ENCODE measurements at regions not wholly inside any gene's neighbourhood (a gene's known extent, or its start where the extent isn't known, plus 50 kb on each side); places are given as distances from the start of the nearest gene placed in this dataset.

GRCh38 chr16:72234387-72234786, 62.4 kb upstream of the PMFBP1 start:
- Mint-ChIP-seq H3K27ac (no peak overlapping the region), H3K4me1 (no peaks in the 10 kb centered on the region), H3K27me3 (ENCODE audit: low read depth in 3 of 3) (no peaks in the 10 kb centered on the region), H3K9me3 (peaks cover 0 to 3% (median 0%) of the 10 kb centered on the region in 7 donors), H3K36me3 (no peaks in the 10 kb centered on the region), H3K4me3 (no peak overlapping the region)
- Histone ChIP-seq H3K4me2 (replicated peaks; ENCODE audit: extremely low read depth, low read length, poor library complexity, severe bottlenecking) (no peak overlapping the region), H4K20me1 (ENCODE audit: insufficient read depth, low read length) (no peaks in the 10 kb centered on the region), H3K9ac (ENCODE audit: insufficient read depth, low read length, poor library complexity, severe bottlenecking) (no peak overlapping the region), H2AFZ (ENCODE audit: insufficient read depth, low read depth, low read length, poor library complexity, severe bottlenecking) (no peak overlapping the region), H3K4me3 (replicated peaks in 1 of 3; ENCODE audit: low read depth in 2 of 3, low read length in 3 of 3) (no peak overlapping the region), H3K27ac (ENCODE audit: low read depth in 1 of 2, low read length in 2 of 2) (no peak overlapping the region), H3K4me1 (ENCODE audit: control insufficient read depth in 1 of 2, insufficient read depth in 2 of 2, low read length in 2 of 2) (no peaks in the 10 kb centered on the region), H3K27me3 (ENCODE audit: control insufficient read depth in 2 of 2, insufficient read depth in 2 of 2, low read length in 2 of 2) (no peaks in the 10 kb centered on the region), H3K36me3 (replicated peaks in 1 of 2; ENCODE audit: control insufficient read depth in 1 of 2, insufficient read depth in 2 of 2, low read length in 2 of 2) (no peaks in the 10 kb centered on the region), H3K79me2 (ENCODE audit: insufficient read depth, low read length) (no peaks in the 10 kb centered on the region), H3K9me3 (replicated peaks in 1 of 2; ENCODE audit: control insufficient read depth in 1 of 2, insufficient read depth in 1 of 2, low read length in 2 of 2) (no peaks in the 10 kb centered on the region)
- intact Hi-C loops (cut with micrococcal nuclease) = loop anchor here (10.0 kb wide), 1 partner anchor 110 kb away; no protein-coding TSS in a partner anchor
- TF ChIP-seq CTCF (IDR thresholded peaks at IDR 0.05) = no peak
- WGBS (ENCODE audit: insufficient coverage) = 100% methylated on average over 2 of the region's 5 CpGs
- DNase-seq = no peak

GRCh38 chr16:72228014-72228413, 56.1 kb upstream of the PMFBP1 start:
- Mint-ChIP-seq H3K9me3 (peaks cover 0 to 3% (median 0%) of the 10 kb centered on the region in 7 donors), H3K4me1 (peaks cover 5% of the 10 kb centered on the region), H3K27me3 (ENCODE audit: low read depth in 3 of 3) (no peaks in the 10 kb centered on the region), H3K36me3 (no peaks in the 10 kb centered on the region), H3K27ac (no peak overlapping the region), H3K4me3 (no peak overlapping the region)
- H3K36me3 ChIP-seq (replicated peaks in 1 of 2; ENCODE audit: control insufficient read depth in 1 of 2, insufficient read depth in 2 of 2, low read length in 2 of 2) = no peaks in the 10 kb centered on the region
- TF ChIP-seq CTCF (IDR thresholded peaks at IDR 0.05) = no peak
- no peak overlapping the region for H2AFZ ChIP-seq (ENCODE audit: insufficient read depth, low read depth, low read length, poor library complexity, severe bottlenecking)
- no peaks in the 10 kb centered on the region for H3K4me1 ChIP-seq (ENCODE audit: control insufficient read depth in 1 of 2, insufficient read depth in 2 of 2, low read length in 2 of 2)
- no peak overlapping the region for H3K4me2 ChIP-seq (replicated peaks; ENCODE audit: extremely low read depth, low read length, poor library complexity, severe bottlenecking)
- WGBS (ENCODE audit: insufficient coverage) = 95% methylated on average over 4 of the region's 8 CpGs
- no peaks in the 10 kb centered on the region for H3K79me2 ChIP-seq (ENCODE audit: insufficient read depth, low read length)
- no peaks in the 10 kb centered on the region for H3K27me3 ChIP-seq (ENCODE audit: control insufficient read depth in 2 of 2, insufficient read depth in 2 of 2, low read length in 2 of 2)
- H4K20me1 ChIP-seq (ENCODE audit: insufficient read depth, low read length) = no peaks in the 10 kb centered on the region
- no peak overlapping the region for H3K4me3 ChIP-seq (replicated peaks in 1 of 3; ENCODE audit: low read depth in 2 of 3, low read length in 3 of 3)
- no peak overlapping the region for H3K9ac ChIP-seq (ENCODE audit: insufficient read depth, low read length, poor library complexity, severe bottlenecking)
- intact Hi-C loops (cut with micrococcal nuclease) = no loop called here
- no peak for DNase-seq
- H3K27ac ChIP-seq (ENCODE audit: low read depth in 1 of 2, low read length in 2 of 2) = no peak overlapping the region
- no peaks in the 10 kb centered on the region for H3K9me3 ChIP-seq (replicated peaks in 1 of 2; ENCODE audit: control insufficient read depth in 1 of 2, insufficient read depth in 1 of 2, low read length in 2 of 2)
